Left renal cortex interstitium (tissue), 4 donors: ENCODE measurements at regions not wholly inside any gene's neighbourhood (a gene's known extent, or its start where the extent isn't known, plus 50 kb on each side); places are given as distances from the start of the nearest gene placed in this dataset.
"Not testable (repeated sequence)": the region's sequence is repeated elsewhere in the genome, so short reads cannot be mapped to it uniquely, and the experiment has no call there.

ENCODE experiments used
- DNase-seq, 4 donors: peaks; one replicate each; pipeline ENCODE4 v3.0.0-alpha.2; 2013; ENCODE audit warnings: low read depth in 4 of 4, low spot score in 2 of 4, missing footprints in 1 of 4

- DNase-seq, result no peak
These were observed 166.3 kb upstream of the HDAC4 start for GRCh38 chr2:239566995-239567568.

DNA sequence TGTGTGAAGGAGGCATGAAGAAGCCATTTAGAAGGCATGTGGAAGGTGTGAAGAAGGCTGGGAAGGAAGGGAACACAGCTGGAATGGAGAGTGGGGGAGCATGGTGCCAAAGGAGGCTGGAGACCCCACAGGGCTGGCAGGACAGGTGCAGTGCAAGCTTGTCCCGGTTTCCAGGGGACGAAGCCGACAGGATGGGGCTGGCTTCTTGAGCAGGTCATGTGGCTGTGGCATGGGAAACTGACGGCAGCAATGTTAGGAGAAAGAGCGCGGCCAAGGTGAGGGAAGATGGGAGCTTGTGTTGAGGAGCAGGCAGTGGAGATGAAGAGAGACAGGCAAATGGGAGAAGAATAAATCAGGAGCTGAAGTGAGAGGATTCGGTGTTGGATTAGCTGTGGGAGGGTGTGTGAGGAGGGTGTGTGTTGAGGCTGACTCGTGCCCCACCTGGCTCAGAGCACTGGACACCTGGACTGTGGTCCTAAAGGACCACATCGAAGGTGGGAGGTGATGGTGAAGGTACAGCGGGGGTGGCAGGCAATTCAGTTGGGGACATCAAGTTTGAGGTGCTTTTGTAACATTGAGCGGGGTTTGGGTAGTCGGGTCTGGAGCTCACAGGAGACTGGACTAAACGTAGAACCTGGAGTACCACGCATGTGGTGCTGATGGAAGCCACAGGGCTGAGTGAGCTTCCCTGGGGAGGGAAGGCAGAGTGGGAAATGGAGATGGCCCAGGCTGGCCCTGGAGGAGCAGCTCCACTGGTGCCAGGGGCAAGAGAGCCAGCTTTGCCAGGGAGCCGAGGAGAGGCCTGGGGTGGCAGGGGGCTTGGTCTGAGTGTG, 165.6 kb upstream of the HDAC4 start:
- no peak for DNase-seq

DNA sequence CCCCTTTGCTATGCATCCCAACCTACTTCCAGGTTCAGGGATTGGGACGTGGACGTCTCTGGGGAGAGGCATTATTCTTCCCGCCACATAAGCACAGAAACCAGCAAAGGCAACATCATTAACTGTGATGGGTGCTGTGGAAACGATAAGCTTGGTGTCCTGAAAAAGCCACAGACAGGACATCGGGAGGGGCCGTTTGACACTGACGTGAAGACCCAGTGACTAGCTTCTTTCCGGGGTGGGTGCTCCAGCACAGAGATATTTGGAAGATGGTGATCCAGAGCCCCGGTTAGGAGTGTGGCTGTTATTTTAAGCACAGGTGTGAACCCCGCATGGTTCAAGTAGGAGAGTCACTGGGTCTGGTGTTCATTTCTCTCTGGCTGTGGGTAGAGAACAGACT, 163.8 kb upstream of the HDAC4 start:
- no peak for DNase-seq

- DNase-seq, result no peak
These were observed 162.7 kb upstream of the HDAC4 start for GRCh38 chr2:239563561-239563960.

GRCh38 chr2:239561446-239562001, 160.7 kb upstream of the HDAC4 start:
- no peak for DNase-seq

DNA sequence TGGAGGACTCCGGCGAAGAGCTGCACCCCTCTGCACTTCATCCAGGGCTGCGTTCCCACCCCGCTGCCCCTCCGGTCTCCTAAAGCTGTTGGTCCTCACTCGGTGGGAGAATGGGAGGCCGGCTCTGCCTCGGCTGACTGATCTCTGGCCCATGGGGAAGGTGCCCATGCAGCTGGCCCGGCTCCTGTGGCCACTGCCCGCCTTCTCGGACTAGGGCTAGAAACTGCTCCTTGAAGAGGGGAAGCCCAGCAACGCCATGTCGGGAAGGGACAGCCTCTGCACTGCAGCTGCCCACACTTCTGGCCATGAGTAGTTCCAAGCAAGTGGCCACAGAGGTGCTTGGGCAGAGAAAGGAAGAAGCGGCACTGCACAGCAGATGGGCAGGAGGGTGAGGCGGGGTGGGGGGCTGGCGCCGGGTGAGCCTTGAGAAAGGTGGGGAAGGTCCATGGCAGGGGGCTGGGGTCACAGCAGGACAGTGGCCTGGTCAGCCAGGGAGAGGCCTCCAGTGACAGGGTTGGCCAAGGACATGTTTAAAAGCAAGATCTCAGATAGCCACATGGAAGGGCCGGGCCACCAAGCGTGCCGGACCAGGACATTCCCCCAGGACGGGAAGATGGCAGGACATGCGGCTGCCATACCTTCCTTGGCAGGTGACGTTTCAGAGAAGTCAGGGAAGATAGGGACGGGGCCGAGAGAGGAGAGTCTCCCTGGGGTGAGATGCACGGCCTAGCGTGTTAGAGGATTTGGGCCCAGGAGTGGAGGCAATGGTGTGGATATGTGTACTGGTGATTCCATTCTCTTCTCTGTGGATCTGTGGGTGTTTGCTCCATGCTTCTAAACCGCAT, 158.8 kb upstream of the HDAC4 start:
- no peak for DNase-seq

- no peak for DNase-seq
These were observed 157.8 kb upstream of the HDAC4 start for GRCh38 chr2:239558661-239559060.

DNA sequence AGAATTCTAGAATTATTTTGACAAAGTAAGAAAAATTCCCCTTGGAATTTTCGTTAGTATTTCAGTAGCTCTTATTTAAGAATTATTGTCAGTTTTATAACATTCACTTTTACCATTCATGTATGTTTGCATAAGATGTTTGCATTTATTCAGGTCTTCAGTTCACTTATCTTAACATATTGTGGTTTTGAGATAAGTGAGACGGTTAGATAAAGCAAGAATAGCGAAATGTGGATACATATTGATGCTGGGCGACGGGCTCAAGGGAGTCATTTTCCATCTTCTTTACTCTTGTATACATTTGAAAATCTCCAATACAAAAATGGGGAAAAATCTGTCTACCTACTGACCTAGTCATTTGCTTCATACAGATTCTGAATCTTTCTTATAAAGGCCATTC, 156.7 kb upstream of the HDAC4 start:
- no peak for DNase-seq

GRCh38 chr2:239555571-239555905, 154.7 kb upstream of the HDAC4 start:
- DNase-seq, result no peak

- no peak for DNase-seq
These were observed 154.1 kb upstream of the HDAC4 start for GRCh38 chr2:239554766-239555570.

- no peak for DNase-seq
These were observed 152.7 kb upstream of the HDAC4 start for GRCh38 chr2:239553376-239554000.

DNA sequence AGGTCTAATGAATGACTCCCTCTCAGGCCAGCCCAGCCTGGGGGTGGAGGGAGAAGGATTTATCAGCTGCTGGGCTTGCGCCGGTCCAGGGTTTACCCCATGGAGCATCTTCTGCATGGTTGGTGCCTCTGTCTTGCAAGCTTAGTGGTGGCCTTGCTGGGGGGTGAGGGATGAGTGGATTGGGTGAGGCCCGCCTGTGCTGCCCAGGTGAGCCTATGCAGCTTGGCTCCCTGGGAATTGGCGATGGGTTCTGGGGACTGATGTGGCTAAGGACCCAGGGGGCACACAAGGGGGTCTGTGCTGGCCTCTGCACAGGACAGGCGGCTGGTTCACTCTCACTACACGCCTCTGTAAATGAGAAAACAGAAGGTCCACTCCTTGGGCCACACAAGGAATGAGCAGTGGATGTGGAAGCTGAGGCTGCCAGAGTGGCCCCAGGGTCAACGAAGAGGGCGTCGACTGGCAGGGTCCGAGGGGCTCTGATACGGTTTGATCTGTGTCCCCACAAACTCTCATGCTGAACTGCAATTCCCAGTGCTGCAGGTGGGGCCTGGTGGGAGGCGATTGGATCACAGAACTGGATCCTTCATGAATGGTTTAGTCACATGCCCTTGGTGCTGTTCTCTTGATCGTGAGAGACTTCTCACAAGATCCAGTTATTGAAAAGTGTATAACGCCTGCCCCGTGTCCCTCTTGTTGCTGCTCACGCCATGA, 151.6 kb upstream of the HDAC4 start:
- DNase-seq, result no peak

- DNase-seq, result no peak
These were observed 150.4 kb upstream of the HDAC4 start for GRCh38 chr2:239551206-239551605.

GRCh38 chr2:239550357-239550756, 149.5 kb upstream of the HDAC4 start:
- DNase-seq, result no peak

DNA sequence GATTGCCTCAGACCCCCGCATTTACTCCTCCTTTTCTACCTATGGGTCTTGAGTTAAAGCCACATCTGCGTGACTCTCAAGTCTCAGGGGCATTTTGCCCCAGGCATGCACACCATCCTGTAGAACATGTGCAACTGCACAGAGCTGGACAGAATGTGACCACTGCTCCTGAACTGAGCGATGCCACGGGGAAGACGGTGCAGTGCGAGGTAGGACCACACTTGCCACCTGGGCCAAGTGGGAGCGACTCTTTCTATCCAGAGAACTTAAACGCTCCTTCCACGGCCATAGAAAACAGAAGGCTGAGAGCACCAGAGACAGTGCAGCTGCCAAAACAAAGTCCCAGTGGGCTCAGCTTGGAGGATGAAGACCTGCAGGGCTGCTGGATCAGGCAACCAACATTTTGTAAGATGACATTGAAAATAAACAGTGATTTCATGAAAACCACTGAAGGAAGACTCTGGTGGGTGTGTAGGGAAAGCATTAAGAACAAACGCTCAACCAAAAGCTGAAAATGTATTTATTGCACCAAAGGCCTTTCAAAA, 149.0 kb upstream of the HDAC4 start:
- no peak for DNase-seq

DNA sequence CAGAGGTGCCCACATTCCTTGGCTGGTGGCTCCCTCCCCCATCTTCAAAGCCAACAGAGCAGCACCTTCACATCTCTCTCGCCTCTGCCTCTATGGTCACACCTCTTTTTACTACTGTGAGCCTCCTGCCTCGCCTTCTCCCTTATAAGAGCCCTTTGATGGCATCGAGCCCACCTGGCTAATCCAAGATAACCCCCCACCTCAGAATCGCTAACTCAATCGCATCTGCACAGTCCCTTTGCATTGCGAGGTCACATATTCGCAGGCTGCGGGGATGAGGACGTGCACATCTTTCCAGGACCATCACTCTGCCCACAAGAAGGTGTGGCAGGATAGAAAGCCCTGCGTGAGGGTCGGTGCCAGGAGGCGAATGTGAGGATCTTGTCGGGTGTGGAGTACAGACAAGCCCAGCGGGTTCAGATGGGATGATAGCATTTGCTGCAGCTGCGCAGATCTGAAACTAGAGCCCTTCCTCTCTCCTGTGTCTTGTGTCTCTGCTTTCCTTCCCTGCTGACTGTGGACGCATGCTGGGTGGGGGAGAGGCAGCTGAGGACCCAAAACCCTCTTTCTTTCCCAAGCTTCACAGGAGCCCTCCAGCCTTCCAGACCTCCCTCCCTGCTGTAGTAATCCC, 148.3 kb upstream of the HDAC4 start:
- DNase-seq, result no peak

DNA sequence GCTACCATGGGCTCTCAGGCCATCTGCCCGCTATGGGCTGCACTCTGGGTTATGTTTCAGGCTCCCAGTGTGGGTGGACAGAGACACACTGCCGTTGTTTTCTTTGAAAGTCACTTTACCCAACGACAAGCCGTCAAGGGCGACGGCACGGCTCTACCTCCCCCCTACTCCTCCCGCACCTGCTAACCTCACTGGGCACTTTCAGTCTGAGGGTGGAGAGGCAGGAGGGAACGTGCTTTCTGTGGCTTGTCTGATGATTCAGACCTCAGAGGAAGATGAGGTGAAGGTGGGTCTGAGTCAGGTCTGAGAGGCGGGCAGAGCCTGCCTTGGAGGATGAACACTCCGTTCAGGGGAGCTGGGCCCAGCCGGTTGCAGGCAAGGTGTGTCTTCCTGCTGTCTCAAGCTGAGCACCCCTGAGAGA, 147.6 kb upstream of the HDAC4 start:
- DNase-seq, result no peak

- not testable (repeated sequence) for DNase-seq
These were observed 146.3 kb upstream of the HDAC4 start for GRCh38 chr2:239547140-239547539.

- no peak for DNase-seq
These were observed 145.7 kb upstream of the HDAC4 start for GRCh38 chr2:239546541-239546940.
